22Rv1 (cell line): ENCODE measurements at regions not wholly inside any gene's neighbourhood (a gene's known extent, or its start where the extent isn't known, plus 50 kb on each side); places are given as distances from the start of the nearest gene placed in this dataset.

Source experiments
- CTCF ChIP-seq: fragments of 450-650 bp; IDR thresholded peaks from 2 replicates; pipeline ENCODE4 v1.5.1; 2017; ENCODE audit warnings: mild to moderate bottlenecking
- ZFX ChIP-seq: fragments of 450-650 bp; IDR thresholded peaks from 2 replicates; pipeline ENCODE4 v1.6.1; 2017; ENCODE audit warnings: antibody characterized with exemption, borderline replicate concordance

GRCh38 chr19:30690525-30690924 lies 318.3 kb downstream of the ZNF536 start:
- TF ChIP-seq CTCF (no peak), ZFX (no peak)
